Osteocyte (in vitro differentiated cells): ENCODE measurements at regions not wholly inside any gene's neighbourhood (a gene's known extent, or its start where the extent isn't known, plus 50 kb on each side); places are given as distances from the start of the nearest gene placed in this dataset.
"Not testable (repeated sequence)": the region's sequence is repeated elsewhere in the genome, so short reads cannot be mapped to it uniquely, and the experiment has no call there.

Experiments
- DNase-seq: peaks from one replicate; pipeline ENCODE4 v3.0.0; 2021; ENCODE audit warnings: mixed read lengths; ENCODE audit not compliant: unreplicated experiment; ENCODE audit errors: extremely low spot score
- H3K27ac Mint-ChIP-seq: one replicate; pipeline ENCODE4 v1.8.0; 2021; ENCODE audit warnings: mild to moderate bottlenecking, mixed read lengths; ENCODE audit not compliant: unreplicated experiment
- H3K27me3 Mint-ChIP-seq: one replicate; pipeline ENCODE4 v1.8.0; 2021; ENCODE audit warnings: mixed read lengths; ENCODE audit not compliant: unreplicated experiment
- H3K36me3 Mint-ChIP-seq: one replicate; pipeline ENCODE4 v1.8.0; 2021; ENCODE audit warnings: mixed read lengths; ENCODE audit not compliant: unreplicated experiment
- H3K4me1 Mint-ChIP-seq: one replicate; pipeline ENCODE4 v1.8.0; 2021; ENCODE audit warnings: mixed read lengths; ENCODE audit not compliant: unreplicated experiment
- H3K4me3 Mint-ChIP-seq: one replicate; pipeline ENCODE4 v1.8.0; 2021; ENCODE audit warnings: mild to moderate bottlenecking, moderate library complexity, mixed read lengths; ENCODE audit not compliant: unreplicated experiment
- H3K9me3 Mint-ChIP-seq: one replicate; pipeline ENCODE4 v1.8.0; 2021; ENCODE audit warnings: mixed read lengths; ENCODE audit not compliant: unreplicated experiment
- CTCF ChIP-seq: fragments of 200-600 bp; sonication (generic); IDR thresholded peaks from 2 replicates; pipeline ENCODE4 v1.5.0; 2021; ENCODE audit warnings: antibody characterized with exemption, mild to moderate bottlenecking, moderate library complexity

- no peak overlapping the region for H3K4me3 Mint-ChIP-seq
- no peaks in the 10 kb centered on the region for H3K27me3 Mint-ChIP-seq
- no peaks in the 10 kb centered on the region for H3K36me3 Mint-ChIP-seq
- H3K4me1 Mint-ChIP-seq = no peaks in the 10 kb centered on the region
- TF ChIP-seq CTCF = no peak
- H3K27ac Mint-ChIP-seq = no peak overlapping the region
- H3K9me3 Mint-ChIP-seq = peaks cover 10% of the 10 kb centered on the region
- no peak for DNase-seq
Observed at GRCh38 chr5:44532981-44533380, 143.8 kb upstream of the FGF10 start.

GRCh38 chr5:44531756-44532155 is 142.5 kb upstream of the FGF10 start:
- not testable (repeated sequence) for H3K27ac Mint-ChIP-seq, H3K4me1 Mint-ChIP-seq, H3K4me3 Mint-ChIP-seq, H3K36me3 Mint-ChIP-seq, H3K9me3 Mint-ChIP-seq, H3K27me3 Mint-ChIP-seq, DNase-seq

GRCh38 chr5:44530783-44531182 is 141.6 kb upstream of the FGF10 start:
- H3K9me3 Mint-ChIP-seq, H3K27me3 Mint-ChIP-seq, H3K27ac Mint-ChIP-seq, H3K4me1 Mint-ChIP-seq, DNase-seq, H3K36me3 Mint-ChIP-seq, H3K4me3 Mint-ChIP-seq: not testable (repeated sequence)

GRCh38 chr5:44511596-44511995 is 122.4 kb upstream of the FGF10 start:
- TF ChIP-seq CTCF = no peak
- DNase-seq = no peak
- Mint-ChIP-seq H3K9me3 (no peaks in the 10 kb centered on the region), H3K27ac (no peak overlapping the region), H3K36me3 (no peaks in the 10 kb centered on the region), H3K4me3 (no peak overlapping the region), H3K27me3 (no peaks in the 10 kb centered on the region), H3K4me1 (no peaks in the 10 kb centered on the region)

- H3K36me3 Mint-ChIP-seq = no peaks in the 10 kb centered on the region
- no peaks in the 10 kb centered on the region for H3K4me1 Mint-ChIP-seq
- no peak overlapping the region for H3K4me3 Mint-ChIP-seq
- no peak for DNase-seq
- no peak for TF ChIP-seq CTCF
- H3K27me3 Mint-ChIP-seq = no peaks in the 10 kb centered on the region
- no peak overlapping the region for H3K27ac Mint-ChIP-seq
- H3K9me3 Mint-ChIP-seq = no peaks in the 10 kb centered on the region
Observed at GRCh38 chr5:44506561-44506960, 117.3 kb upstream of the FGF10 start.

- Mint-ChIP-seq H3K4me1 (no peaks in the 10 kb centered on the region), H3K27ac (no peak overlapping the region), H3K36me3 (no peaks in the 10 kb centered on the region), H3K27me3 (no peaks in the 10 kb centered on the region), H3K4me3 (no peak overlapping the region), H3K9me3 (no peaks in the 10 kb centered on the region)
- TF ChIP-seq CTCF = no peak
- DNase-seq = no peak
Observed at GRCh38 chr5:44499381-44499780, 110.2 kb upstream of the FGF10 start.
